Esophagus squamous epithelium (tissue), 4 donors: ENCODE measurements at regions not wholly inside any gene's neighbourhood (a gene's known extent, or its start where the extent isn't known, plus 50 kb on each side); places are given as distances from the start of the nearest gene placed in this dataset.

Experiments
- CTCF ChIP-seq, 6 experiments: fragments of 450-650 bp in 4 of 6; fragments of 200-600 bp in 2 of 6; sonication (generic) in 2 of 6; IDR thresholded peaks; one replicate each; pipeline ENCODE4 v1.5.1; 2016 to 2019; ENCODE audit warnings: antibody characterized with exemption in 6 of 6, mild to moderate bottlenecking in 4 of 6, moderate library complexity in 4 of 6
- POLR2A ChIP-seq, 4 donors: fragments of 450-650 bp; IDR thresholded peaks; one replicate each; pipeline ENCODE4 v1.6.1; 2017; ENCODE audit warnings: antibody characterized with exemption in 4 of 4, mild to moderate bottlenecking in 4 of 4, moderate library complexity in 3 of 4

- TF ChIP-seq CTCF (IDR thresholded peaks at IDR 0.05) (no peak), POLR2A (IDR thresholded peaks at IDR 0.05) (no peak)
Observed at GRCh38 chr16:35565626-35566025, 2106.2 kb downstream of the TP53TG3F start.
